AG10803 (cell line): ENCODE measurements at regions not wholly inside any gene's neighbourhood (a gene's known extent, or its start where the extent isn't known, plus 50 kb on each side); places are given as distances from the start of the nearest gene placed in this dataset.

Source experiments
- DNase-seq: peaks from one replicate; pipeline ENCODE4 v3.0.0; 2010; ENCODE audit warnings: low read depth
- H3K4me3 ChIP-seq: 2 replicates; pipeline ENCODE4 v1.5.1; 2011; ENCODE audit warnings: mild to moderate bottlenecking, low read length, control low read depth
- CTCF ChIP-seq: conservative IDR thresholded peaks from 2 replicates; pipeline ENCODE4 v1.5.1; 2011; ENCODE audit warnings: mild to moderate bottlenecking, low read length, control low read depth, inconsistent platforms

DNA sequence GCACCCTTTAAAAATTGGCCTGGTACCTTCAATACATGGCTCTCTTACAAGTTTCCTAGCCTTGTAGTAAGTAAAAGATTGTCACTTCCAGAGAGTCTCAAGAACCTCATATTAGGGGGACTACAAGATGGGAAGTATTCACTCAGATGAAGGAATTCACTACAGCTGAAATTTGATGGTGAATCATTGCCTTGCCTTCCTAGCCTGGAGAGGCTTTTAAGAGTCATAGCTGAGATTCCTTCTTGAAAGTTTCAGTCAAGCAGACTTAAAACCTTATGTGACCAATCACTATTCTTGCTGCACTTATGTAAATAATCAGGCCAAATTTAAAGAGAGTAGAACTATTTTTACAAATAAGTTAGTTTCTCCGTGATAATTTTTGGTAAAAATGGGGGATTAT is 451.6 kb downstream of the TRHDE start:
- no peak overlapping the region for H3K4me3 ChIP-seq
- no peak for DNase-seq
- no peak for TF ChIP-seq CTCF

DNA sequence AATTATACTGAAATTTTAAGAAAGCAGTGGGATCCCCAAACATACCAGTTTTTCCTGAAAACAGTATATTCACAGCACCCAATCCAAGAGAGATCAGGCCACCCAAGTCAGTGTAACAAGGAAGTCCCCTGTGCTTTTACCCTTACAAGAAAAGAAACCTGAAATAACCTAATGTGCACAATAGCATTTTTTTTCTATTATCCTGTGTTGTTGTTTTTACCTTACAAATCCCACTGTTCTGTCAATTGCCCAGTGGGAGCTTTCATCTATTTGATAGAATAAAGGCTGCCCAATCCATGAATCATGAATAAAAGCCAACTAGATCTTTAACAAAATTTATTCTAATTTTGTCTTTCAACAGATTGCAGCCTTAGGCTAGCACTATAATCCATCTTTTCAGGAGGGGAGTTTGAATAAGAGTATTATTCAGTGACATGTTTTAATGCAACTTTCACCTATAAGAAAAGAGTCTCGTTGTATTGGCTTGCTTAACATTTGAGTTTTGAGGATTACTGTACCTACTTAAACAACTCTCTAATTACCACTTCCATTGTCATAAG is 457.4 kb downstream of the TRHDE start:
- TF ChIP-seq CTCF: no peak
- DNase-seq: no peak

GRCh38 chr12:72734581-72734980 is 462.4 kb downstream of the TRHDE start:
- no peak for TF ChIP-seq CTCF
- no peak overlapping the region for H3K4me3 ChIP-seq
- no peak for DNase-seq

More for the DNA sequence above, 457.4 kb downstream of the TRHDE start:
- H3K4me3 ChIP-seq: no peak overlapping the region

DNA sequence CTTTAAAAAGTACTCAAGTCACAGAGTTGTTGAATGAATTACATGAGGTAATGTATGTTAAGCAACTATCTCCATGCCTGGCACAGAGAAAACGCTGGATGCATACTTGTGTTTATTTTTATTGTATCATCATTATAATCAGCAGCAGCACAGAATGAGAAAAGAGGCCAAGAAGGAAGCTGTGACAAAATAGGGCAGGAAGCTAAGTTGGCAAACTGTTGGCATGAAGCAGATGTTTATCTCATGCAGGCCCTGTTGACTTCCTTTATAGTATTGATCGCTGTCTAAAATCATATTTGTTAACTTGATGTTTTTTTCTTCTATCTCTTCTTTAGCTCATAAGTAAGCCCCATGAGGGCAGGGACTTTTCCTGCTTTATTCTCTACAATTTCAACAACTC is 466.6 kb downstream of the TRHDE start:
- H3K4me3 ChIP-seq: no peak overlapping the region
- TF ChIP-seq CTCF: no peak
- no peak for DNase-seq

GRCh38 chr12:72740064-72740463 is 467.9 kb downstream of the TRHDE start:
- TF ChIP-seq CTCF: no peak
- no peak overlapping the region for H3K4me3 ChIP-seq
- DNase-seq: no peak

- H3K4me3 ChIP-seq: no peak overlapping the region
- no peak for DNase-seq
- no peak for TF ChIP-seq CTCF
These were observed 470.4 kb downstream of the TRHDE start for GRCh38 chr12:72742568-72742967.

- no peak overlapping the region for H3K4me3 ChIP-seq
- DNase-seq: no peak
- TF ChIP-seq CTCF: no peak
These were observed 473.9 kb downstream of the TRHDE start for GRCh38 chr12:72746048-72746447.
